ENCODE measurements at regions not wholly inside any gene's neighbourhood (a gene's known extent, or its start where the extent isn't known, plus 50 kb on each side); places are given as distances from the start of the nearest gene placed in this dataset.
"Not testable (repeated sequence)": the region's sequence is repeated elsewhere in the genome, so short reads cannot be mapped to it uniquely, and the experiment has no call there.

DNA sequence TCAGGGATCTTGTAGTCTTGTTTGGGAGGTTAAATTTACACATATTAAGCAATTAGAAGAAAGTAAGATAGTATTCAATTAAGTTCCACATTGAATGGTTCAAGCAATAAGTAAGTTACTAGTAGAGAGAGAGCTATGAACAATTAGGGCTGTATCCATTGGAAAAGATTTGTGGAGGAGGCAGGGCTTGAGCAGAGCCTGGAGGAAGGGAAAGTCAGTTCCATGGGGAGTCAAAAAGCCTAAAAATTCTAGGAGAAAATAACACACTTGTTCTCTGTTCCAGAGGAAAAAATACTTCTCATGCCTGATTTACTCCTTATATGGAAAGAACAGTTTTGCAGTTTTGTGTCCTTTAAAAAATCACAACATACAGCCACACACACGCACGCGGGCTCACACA lies 730.0 kb downstream of the PRIM2 start:
- WGBS (ENCODE audit: insufficient coverage, insufficient replicate concordance, low lambda C conversion rate, missing lambda C conversion rate), result 50% methylated on average over 3 of the region's 3 CpGs
- RAD21 ChIA-PET (ENCODE audit: unreplicated experiment), result interaction anchor here (0.6 kb wide), 1 partner anchor 378 kb away, joined by 3 read pairs; no protein-coding TSS in a partner anchor

DNA sequence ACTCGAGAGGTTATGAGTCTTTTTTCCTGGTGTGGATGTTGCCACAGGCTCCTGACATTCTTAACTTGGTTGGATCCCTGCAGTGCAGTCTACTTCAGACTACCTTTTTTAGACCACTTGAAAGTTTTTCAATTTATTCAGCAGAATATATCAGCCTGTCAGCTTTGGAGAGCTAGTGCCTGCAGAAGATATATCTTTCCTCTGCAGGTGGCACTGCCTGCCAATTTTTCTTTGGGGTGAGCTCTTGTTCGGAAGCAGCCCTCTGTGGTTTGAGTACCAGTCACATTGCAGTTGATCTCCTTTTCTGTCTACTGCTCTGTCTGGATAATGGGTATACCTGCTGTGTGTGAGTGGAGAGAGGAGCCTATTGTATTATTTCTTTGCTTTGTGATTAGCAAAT lies 730.4 kb downstream of the PRIM2 start:
- SMC1A ChIA-PET (ENCODE audit: uncharacterized antibody, unreplicated experiment); POLR2A ChIA-PET; H3K9me3 ChIP-seq (replicated peaks; ENCODE audit: control insufficient read depth, insufficient read depth, low read length); H4K20me1 ChIP-seq (ENCODE audit: control insufficient read depth, insufficient read depth); H3K4me1 ChIP-seq (ENCODE audit: control insufficient read depth, insufficient read depth, low read length); in situ Hi-C loops (cut with MboI); H3K4me2 ChIP-seq (ENCODE audit: control insufficient read depth, insufficient read depth); H3K36me3 ChIP-seq (ENCODE audit: control insufficient read depth in 2 of 2, insufficient read depth in 2 of 2, low read length in 1 of 2); DNase-seq (ENCODE audit: low read depth, low spot score); H3K79me2 ChIP-seq (ENCODE audit: control insufficient read depth, insufficient read depth, low read length); H3K27ac ChIP-seq (ENCODE audit: control insufficient read depth, insufficient read depth); H3K9ac ChIP-seq (ENCODE audit: control insufficient read depth, insufficient read depth, low read length); BruUV-seq (replicated peaks); H3K4me3 ChIP-seq; CTCF ChIA-PET; H3K27me3 ChIP-seq (replicated peaks in 1 of 2; ENCODE audit: control insufficient read depth in 2 of 2, insufficient read depth in 2 of 2, low read length in 1 of 2); intact Hi-C loops (cut with micrococcal nuclease; ENCODE audit: unreplicated experiment); H2AFZ ChIP-seq (ENCODE audit: control insufficient read depth, low read depth, low read length); FAIRE-seq: not testable (repeated sequence)
- 4% methylated on average over 2 of the region's 2 CpGs for WGBS (ENCODE audit: insufficient coverage, insufficient replicate concordance, low lambda C conversion rate, missing lambda C conversion rate)
- RAD21 ChIA-PET (ENCODE audit: unreplicated experiment), result interaction anchor here (0.6 kb wide), 1 partner anchor 377 kb away, joined by 3 read pairs; no protein-coding TSS in a partner anchor
- ATAC-seq, result peak; percentile 17; the same call in 1 of the 3 replicates

More for the DNA sequence above, 730.0 kb downstream of the PRIM2 start:
- H3K27me3 ChIP-seq (replicated peaks in 1 of 2; ENCODE audit: control insufficient read depth in 2 of 2, insufficient read depth in 2 of 2, low read length in 1 of 2); H3K27ac ChIP-seq (ENCODE audit: control insufficient read depth, insufficient read depth); in situ Hi-C loops (cut with MboI); POLR2A ChIA-PET; FAIRE-seq; SMC1A ChIA-PET (ENCODE audit: uncharacterized antibody, unreplicated experiment); intact Hi-C loops (cut with micrococcal nuclease; ENCODE audit: unreplicated experiment); H4K20me1 ChIP-seq (ENCODE audit: control insufficient read depth, insufficient read depth); H3K4me2 ChIP-seq (ENCODE audit: control insufficient read depth, insufficient read depth); H3K9ac ChIP-seq (ENCODE audit: control insufficient read depth, insufficient read depth, low read length); H2AFZ ChIP-seq (ENCODE audit: control insufficient read depth, low read depth, low read length); CTCF ChIA-PET; BruUV-seq (replicated peaks); H3K36me3 ChIP-seq (ENCODE audit: control insufficient read depth in 2 of 2, insufficient read depth in 2 of 2, low read length in 1 of 2); H3K79me2 ChIP-seq (ENCODE audit: control insufficient read depth, insufficient read depth, low read length); DNase-seq (ENCODE audit: low read depth, low spot score); H3K4me3 ChIP-seq; H3K9me3 ChIP-seq (replicated peaks; ENCODE audit: control insufficient read depth, insufficient read depth, low read length); H3K4me1 ChIP-seq (ENCODE audit: control insufficient read depth, insufficient read depth, low read length); ATAC-seq: not testable (repeated sequence)

DNA sequence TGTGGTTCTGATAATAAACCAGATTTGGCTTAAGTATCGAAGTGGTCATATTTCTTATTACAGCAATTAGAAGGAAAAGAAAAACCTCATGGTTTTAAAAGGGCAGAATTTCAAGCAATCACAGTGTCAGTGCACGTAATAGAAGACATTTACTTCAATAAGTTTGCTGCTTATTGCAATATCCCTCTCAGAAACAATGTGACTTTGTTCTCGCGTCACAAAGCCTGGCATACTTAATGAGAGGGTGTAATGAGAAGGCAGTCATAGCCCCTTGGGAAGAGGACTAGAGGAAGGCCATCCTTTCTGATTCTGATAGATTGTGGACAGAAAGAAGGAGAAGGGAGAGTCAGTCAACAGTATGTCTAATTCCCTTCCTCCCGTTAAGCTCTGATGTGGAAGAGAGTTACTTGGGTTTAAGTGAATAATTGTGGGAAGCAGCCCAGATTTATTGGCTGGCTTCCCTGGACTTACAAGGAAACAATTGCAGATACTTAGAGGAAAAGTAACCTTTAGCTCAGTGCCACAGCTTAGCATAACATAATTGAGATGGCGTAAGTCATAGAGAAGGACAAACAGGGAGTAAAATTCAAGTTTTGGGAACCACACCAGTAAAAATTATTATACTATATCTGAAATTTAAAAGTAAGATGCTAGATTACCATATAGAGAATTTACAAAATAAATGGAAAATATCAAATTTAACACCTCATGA lies 738.2 kb downstream of the PRIM2 start:
- H3K36me3 ChIP-seq (ENCODE audit: control insufficient read depth in 2 of 2, insufficient read depth in 2 of 2, low read length in 1 of 2); H2AFZ ChIP-seq (ENCODE audit: control insufficient read depth, low read depth, low read length); SMC1A ChIA-PET (ENCODE audit: uncharacterized antibody, unreplicated experiment); H3K4me2 ChIP-seq (ENCODE audit: control insufficient read depth, insufficient read depth); H4K20me1 ChIP-seq (ENCODE audit: control insufficient read depth, insufficient read depth); intact Hi-C loops (cut with micrococcal nuclease; ENCODE audit: unreplicated experiment); H3K27ac ChIP-seq (ENCODE audit: control insufficient read depth, insufficient read depth); H3K79me2 ChIP-seq (ENCODE audit: control insufficient read depth, insufficient read depth, low read length); H3K4me3 ChIP-seq; DNase-seq (ENCODE audit: low read depth, low spot score); H3K27me3 ChIP-seq (replicated peaks in 1 of 2; ENCODE audit: control insufficient read depth in 2 of 2, insufficient read depth in 2 of 2, low read length in 1 of 2); BruUV-seq (replicated peaks); H3K9ac ChIP-seq (ENCODE audit: control insufficient read depth, insufficient read depth, low read length); ATAC-seq; H3K4me1 ChIP-seq (ENCODE audit: control insufficient read depth, insufficient read depth, low read length); in situ Hi-C loops (cut with MboI); H3K9me3 ChIP-seq (replicated peaks; ENCODE audit: control insufficient read depth, insufficient read depth, low read length); RAD21 ChIA-PET (ENCODE audit: unreplicated experiment); POLR2A ChIA-PET; FAIRE-seq; CTCF ChIA-PET: not testable (repeated sequence)
- WGBS (ENCODE audit: insufficient coverage, insufficient replicate concordance, low lambda C conversion rate, missing lambda C conversion rate), result 65% methylated on average over 4 of the region's 6 CpGs

DNA sequence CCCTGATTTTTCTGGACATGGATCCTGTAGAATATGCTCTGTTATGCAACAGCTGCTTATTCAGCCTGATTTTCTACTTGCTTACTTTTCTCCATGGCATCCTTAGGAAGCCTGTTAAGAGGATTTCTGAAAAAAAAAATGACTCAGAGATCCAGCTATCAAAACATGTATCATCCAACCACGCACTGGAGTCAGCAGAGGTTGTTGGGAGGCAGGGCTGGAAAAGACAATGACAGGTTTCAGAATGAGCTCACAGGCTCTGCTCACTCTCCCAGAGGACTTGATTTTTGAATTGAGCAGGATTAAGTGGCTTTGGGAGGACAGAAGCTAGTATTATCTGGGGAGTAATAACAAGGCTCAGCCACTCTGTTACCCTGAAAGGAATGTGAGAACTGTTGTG lies 742.3 kb downstream of the PRIM2 start:
- POLR2A ChIA-PET; H3K36me3 ChIP-seq (ENCODE audit: control insufficient read depth in 2 of 2, insufficient read depth in 2 of 2, low read length in 1 of 2); H2AFZ ChIP-seq (ENCODE audit: control insufficient read depth, low read depth, low read length); H3K4me2 ChIP-seq (ENCODE audit: control insufficient read depth, insufficient read depth); in situ Hi-C loops (cut with MboI); DNase-seq (ENCODE audit: low read depth, low spot score); intact Hi-C loops (cut with micrococcal nuclease; ENCODE audit: unreplicated experiment); SMC1A ChIA-PET (ENCODE audit: uncharacterized antibody, unreplicated experiment); H3K27me3 ChIP-seq (replicated peaks in 1 of 2; ENCODE audit: control insufficient read depth in 2 of 2, insufficient read depth in 2 of 2, low read length in 1 of 2); H3K9me3 ChIP-seq (replicated peaks; ENCODE audit: control insufficient read depth, insufficient read depth, low read length); CTCF ChIA-PET; FAIRE-seq; BruUV-seq (replicated peaks); RAD21 ChIA-PET (ENCODE audit: unreplicated experiment); ATAC-seq; H3K79me2 ChIP-seq (ENCODE audit: control insufficient read depth, insufficient read depth, low read length); H4K20me1 ChIP-seq (ENCODE audit: control insufficient read depth, insufficient read depth); H3K4me1 ChIP-seq (ENCODE audit: control insufficient read depth, insufficient read depth, low read length); H3K4me3 ChIP-seq; H3K9ac ChIP-seq (ENCODE audit: control insufficient read depth, insufficient read depth, low read length); H3K27ac ChIP-seq (ENCODE audit: control insufficient read depth, insufficient read depth): not testable (repeated sequence)
- 89% methylated on average over 1 of the region's 1 CpG for WGBS (ENCODE audit: insufficient coverage, insufficient replicate concordance, low lambda C conversion rate, missing lambda C conversion rate)
